Lower leg skin (tissue), 4 donors: ENCODE measurements at regions not wholly inside any gene's neighbourhood (a gene's known extent, or its start where the extent isn't known, plus 50 kb on each side); places are given as distances from the start of the nearest gene placed in this dataset.

Source experiments
- DNase-seq, 2 donors: peaks; one replicate each; pipeline ENCODE4 v3.0.0-alpha.2; 2019; ENCODE audit warnings: low spot score in 2 of 2
- H3K4me3 ChIP-seq: fragments of 200-600 bp; sonication (generic); 2 replicates; pipeline ENCODE4 v1.5.1; 2017; ENCODE audit warnings: mild to moderate bottlenecking, low read depth; ENCODE audit not compliant: poor library complexity, severe bottlenecking
- POLR2A ChIP-seq, 2 donors: fragments of 450-650 bp; IDR thresholded peaks; one replicate each; pipeline ENCODE4 v1.6.1; 2016 to 2017; ENCODE audit warnings: antibody characterized with exemption in 2 of 2, mild to moderate bottlenecking in 1 of 2, moderate library complexity in 1 of 2
- WGBS, 2 donors: methylation state at CpG; one replicate each; pipeline ENCODE4 v1.1.5; 2018; 5-methylcytosine and 5-hydroxymethylcytosine counted together
- intact Hi-C: fragments of 100-400 bp; cut with DNase I; formaldehyde crosslinking; loops from one replicate; pipeline ENCODE4 v1.15.0; 2023; ENCODE audit warnings: low total_unique reads
- TF ChIP-seq, protein P1 (sequence below), 3 donors: fragments of 450-650 bp; IDR thresholded peaks; one replicate each; pipeline ENCODE4 v1.5.1; 2016; ENCODE audit warnings: antibody characterized with exemption in 3 of 3, mild to moderate bottlenecking in 3 of 3, moderate library complexity in 2 of 3

DNA sequence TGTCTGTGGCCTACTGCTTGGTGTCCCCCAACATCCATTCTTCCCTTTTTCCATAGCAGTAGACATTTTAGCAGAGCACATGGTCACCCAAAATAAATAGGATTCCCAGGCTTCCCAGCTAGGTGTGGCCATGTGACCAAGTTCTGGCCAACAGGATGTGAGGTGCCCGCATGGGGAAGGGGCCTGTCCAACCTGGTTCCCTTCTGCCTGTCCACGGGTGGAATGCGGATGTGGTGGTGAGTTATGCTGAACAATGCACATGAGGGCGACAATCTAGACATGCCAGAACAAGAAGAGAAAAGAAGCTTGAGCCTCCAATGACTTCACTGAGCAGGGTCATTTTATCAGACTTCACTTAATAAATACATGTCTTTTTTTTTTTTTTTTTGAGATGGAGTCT lies 77.6 kb upstream of the DLG1 start:
- 91 to 98% methylated on average over 4 of the region's 4 CpGs for WGBS, 2 donors
- DNase-seq, result no peak
- intact Hi-C loops, result no loop called here
- H3K4me3 ChIP-seq, result no peak overlapping the region
- TF ChIP-seq, protein P1, sequence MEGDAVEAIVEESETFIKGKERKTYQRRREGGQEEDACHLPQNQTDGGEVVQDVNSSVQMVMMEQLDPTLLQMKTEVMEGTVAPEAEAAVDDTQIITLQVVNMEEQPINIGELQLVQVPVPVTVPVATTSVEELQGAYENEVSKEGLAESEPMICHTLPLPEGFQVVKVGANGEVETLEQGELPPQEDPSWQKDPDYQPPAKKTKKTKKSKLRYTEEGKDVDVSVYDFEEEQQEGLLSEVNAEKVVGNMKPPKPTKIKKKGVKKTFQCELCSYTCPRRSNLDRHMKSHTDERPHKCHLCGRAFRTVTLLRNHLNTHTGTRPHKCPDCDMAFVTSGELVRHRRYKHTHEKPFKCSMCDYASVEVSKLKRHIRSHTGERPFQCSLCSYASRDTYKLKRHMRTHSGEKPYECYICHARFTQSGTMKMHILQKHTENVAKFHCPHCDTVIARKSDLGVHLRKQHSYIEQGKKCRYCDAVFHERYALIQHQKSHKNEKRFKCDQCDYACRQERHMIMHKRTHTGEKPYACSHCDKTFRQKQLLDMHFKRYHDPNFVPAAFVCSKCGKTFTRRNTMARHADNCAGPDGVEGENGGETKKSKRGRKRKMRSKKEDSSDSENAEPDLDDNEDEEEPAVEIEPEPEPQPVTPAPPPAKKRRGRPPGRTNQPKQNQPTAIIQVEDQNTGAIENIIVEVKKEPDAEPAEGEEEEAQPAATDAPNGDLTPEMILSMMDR (IDR thresholded peaks at IDR 0.05), result no peak

DNA sequence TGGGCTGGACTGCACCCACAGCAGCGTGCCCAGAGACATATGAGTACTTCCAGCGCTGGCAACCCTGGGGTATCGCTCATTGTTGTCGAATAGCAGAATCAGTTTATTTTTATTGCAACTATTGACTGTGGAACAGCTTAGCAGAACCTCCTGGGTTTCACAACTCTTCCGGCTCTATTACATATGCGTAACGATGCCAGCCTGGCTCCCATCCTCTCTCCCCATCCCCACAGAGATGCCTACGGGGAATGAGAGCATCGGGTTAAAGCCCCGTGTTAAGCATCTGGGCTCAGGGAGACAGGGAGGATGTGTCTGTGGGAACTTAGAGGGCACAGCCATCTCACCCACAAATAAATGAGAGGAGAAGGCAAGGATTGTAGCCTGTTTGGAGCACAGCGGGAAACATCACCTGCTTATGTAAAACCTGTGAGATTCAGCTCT lies 76.6 kb upstream of the DLG1 start:
- 62 to 68% methylated on average over 11 of the region's 11 CpGs for WGBS, 2 donors
- TF ChIP-seq, protein P1 (IDR thresholded peaks at IDR 0.05), result no peak
- TF ChIP-seq POLR2A (IDR thresholded peaks at IDR 0.05), result no peak
- intact Hi-C loops, result no loop called here
- no peak overlapping the region for H3K4me3 ChIP-seq
- peak in 1 of 2 donors; percentile 45 for DNase-seq

DNA sequence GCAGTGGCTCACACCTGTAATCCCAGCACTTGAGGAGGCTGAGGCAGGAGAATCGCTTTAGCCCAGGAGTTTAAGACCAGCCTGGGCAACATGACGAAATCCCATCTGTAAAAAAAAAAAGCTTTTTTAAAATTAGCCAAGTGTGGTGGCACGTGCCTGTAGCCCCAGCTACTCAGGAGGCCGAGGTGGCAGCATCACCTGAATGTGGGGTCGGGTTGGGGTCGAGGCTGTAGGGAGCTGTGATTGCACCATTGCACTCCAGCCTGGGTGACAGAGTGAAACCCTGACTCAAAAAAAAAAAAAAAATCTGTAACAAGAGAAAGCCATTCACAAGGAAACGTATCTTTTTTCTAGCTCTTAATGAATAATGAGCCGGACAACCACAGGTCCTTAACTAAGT lies 74.7 kb upstream of the DLG1 start:
- DNase-seq, result peak in 1 of 2 donors; percentile 65
- TF ChIP-seq, protein P1 (IDR thresholded peaks at IDR 0.05), result no peak
- TF ChIP-seq POLR2A (IDR thresholded peaks at IDR 0.05), result no peak
- 93 to 96% methylated on average over 8 of the region's 8 CpGs for WGBS, 2 donors
- intact Hi-C loops, result no loop called here
- no peak overlapping the region for H3K4me3 ChIP-seq

DNA sequence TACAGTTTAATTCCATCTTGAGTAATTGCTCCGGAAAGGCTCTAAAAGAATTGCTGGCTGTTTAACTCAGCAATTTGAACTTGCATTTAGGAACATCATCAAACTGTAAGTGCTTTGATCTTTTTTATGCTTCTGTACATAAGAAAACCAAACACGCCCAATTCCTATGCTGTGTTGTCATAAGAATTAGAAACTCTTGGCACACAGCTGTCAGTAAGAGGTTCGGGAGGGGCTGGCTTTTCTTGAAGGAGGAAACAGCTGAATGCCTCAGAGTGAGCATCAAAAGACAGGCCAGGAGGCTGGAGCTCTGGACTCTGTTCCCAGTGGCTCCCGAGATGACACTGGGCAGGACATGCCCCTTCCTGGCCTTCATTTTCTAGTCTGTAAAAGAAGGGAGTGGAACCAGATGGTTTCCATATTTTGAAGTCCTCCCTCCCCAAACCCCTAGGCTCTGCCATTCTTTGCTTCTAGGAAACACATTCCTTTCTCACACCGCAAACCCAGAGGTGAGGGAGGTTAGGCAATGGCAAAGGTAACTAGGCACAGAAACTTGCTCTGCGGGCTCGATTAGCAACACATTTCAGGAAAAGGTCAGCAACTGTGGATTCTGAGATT lies 73.7 kb upstream of the DLG1 start:
- TF ChIP-seq POLR2A (IDR thresholded peaks at IDR 0.05), result no peak
- TF ChIP-seq, protein P1 (IDR thresholded peaks at IDR 0.05), result no peak
- DNase-seq, result peak; percentile 37 to 62
- H3K4me3 ChIP-seq, result no peak overlapping the region
- intact Hi-C loops, result no loop called here
- WGBS, 2 donors, result 22 to 23% methylated on average over 7 of the region's 7 CpGs

DNA sequence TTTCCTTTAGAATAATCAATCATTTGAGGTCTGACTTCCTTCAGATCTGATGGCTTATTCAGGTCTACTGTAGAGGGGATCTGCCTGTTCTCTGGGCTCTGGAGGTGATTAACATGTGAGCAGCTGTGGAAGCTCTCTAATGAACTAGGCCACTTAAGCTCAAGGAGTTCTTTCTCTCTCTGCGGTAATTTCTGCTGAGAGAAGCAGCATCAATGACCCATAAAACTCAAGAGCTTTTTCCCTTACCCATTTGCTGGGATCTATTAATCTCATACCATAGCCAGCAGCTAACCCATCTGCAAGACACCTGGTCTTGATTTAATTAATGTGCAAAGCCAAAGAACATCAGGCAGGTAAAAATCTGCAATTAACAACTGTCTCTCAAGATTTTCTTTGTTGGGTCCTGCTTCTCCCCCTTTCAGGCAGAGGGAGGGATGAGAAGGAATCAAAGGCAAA lies 73.2 kb upstream of the DLG1 start:
- intact Hi-C loops, result no loop called here
- DNase-seq, result no peak
- 22 to 35% methylated on average over 1 of the region's 1 CpG for WGBS, 2 donors
- H3K4me3 ChIP-seq, result no peak overlapping the region
- no peak for TF ChIP-seq POLR2A (IDR thresholded peaks at IDR 0.05)
- TF ChIP-seq, protein P1 (IDR thresholded peaks at IDR 0.05), result no peak

DNA sequence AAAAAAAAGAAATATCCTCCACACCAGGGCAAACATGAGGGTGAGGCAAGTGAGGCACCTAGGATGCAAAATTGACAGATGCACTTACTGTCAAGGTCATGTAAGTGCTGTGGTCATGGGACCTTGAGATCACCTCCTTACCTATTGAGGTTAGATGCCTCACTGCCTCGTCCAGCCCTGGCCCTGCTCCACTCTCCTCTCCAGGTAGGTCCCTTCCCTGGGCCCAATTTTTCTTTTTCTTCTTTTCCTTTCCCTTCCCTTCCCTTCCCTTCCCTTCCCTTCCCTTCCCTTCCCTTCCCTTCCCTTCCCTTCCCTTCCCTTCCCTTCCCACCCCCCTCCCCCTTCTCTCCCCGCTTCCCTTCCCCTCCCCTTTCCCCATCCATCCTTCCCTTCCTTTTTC lies 71.1 kb upstream of the DLG1 start:
- intact Hi-C loops, result no loop called here
- peak in 1 of 2 donors; percentile 29 for DNase-seq
- TF ChIP-seq POLR2A (IDR thresholded peaks at IDR 0.05), result no peak
- TF ChIP-seq, protein P1 (IDR thresholded peaks at IDR 0.05), result no peak
- no peak overlapping the region for H3K4me3 ChIP-seq
- WGBS, 2 donors, result 94 to 95% methylated on average over 2 of the region's 2 CpGs
